SU-DHL-6 (cell line): ENCODE measurements at regions not wholly inside any gene's neighbourhood (a gene's known extent, or its start where the extent isn't known, plus 50 kb on each side); places are given as distances from the start of the nearest gene placed in this dataset.
"Not testable (repeated sequence)": the region's sequence is repeated elsewhere in the genome, so short reads cannot be mapped to it uniquely, and the experiment has no call there.

Experiments
- H2AFZ ChIP-seq: fragments of 200-600 bp; sonication (generic); 2 replicates; pipeline ENCODE4 v1.6.1; 2014; ENCODE audit warnings: low read depth, mild to moderate bottlenecking, moderate library complexity, mixed read lengths, antibody characterized with exemption, low read length; ENCODE audit not compliant: severe bottlenecking
- H3F3A ChIP-seq: fragments of 200-600 bp; shearing (Covaris generic); 2 replicates; pipeline ENCODE4 v1.6.0; 2016; ENCODE audit warnings: antibody characterized with exemption, mild to moderate bottlenecking; ENCODE audit not compliant: insufficient read depth
- H3K27ac ChIP-seq: fragments of 200-600 bp; sonication (generic); 2 replicates; pipeline ENCODE4 v1.5.1; 2016; ENCODE audit warnings: low read depth, mild to moderate bottlenecking, low read length, moderate library complexity, mixed read lengths
- H3K27me3 ChIP-seq: fragments of 200-600 bp; sonication (generic), shearing (Covaris generic); 2 replicates; pipeline ENCODE4 v1.6.0; 2014; ENCODE audit warnings: mild to moderate bottlenecking, low read length
- H3K36me3 ChIP-seq: fragments of 200-600 bp; sonication (generic); 2 replicates; pipeline ENCODE4 v1.6.1; 2014; ENCODE audit warnings: mild to moderate bottlenecking, low read length, mixed read lengths
- H3K4me2 ChIP-seq: fragments of 300-600, 200-600 bp; shearing (Covaris generic), sonication (generic); 2 replicates; pipeline ENCODE4 v1.6.0; 2014; ENCODE audit warnings: low read length, low read depth, mild to moderate bottlenecking; ENCODE audit not compliant: poor library complexity, severe bottlenecking
- H3K4me3 ChIP-seq: fragments of 200-600 bp; sonication (generic); 2 replicates; pipeline ENCODE4 v1.5.1; 2014; ENCODE audit warnings: antibody characterized with exemption, low read length, mild to moderate bottlenecking, mixed read lengths; ENCODE audit not compliant: insufficient read depth, poor library complexity, severe bottlenecking
- H3K79me2 ChIP-seq: fragments of 200-600 bp; sonication (generic); 2 replicates; pipeline ENCODE4 v1.6.1; 2014; ENCODE audit warnings: mild to moderate bottlenecking, low read length, moderate library complexity; ENCODE audit not compliant: insufficient read depth
- H3K9ac ChIP-seq: fragments of 200-600 bp; sonication (generic); 2 replicates; pipeline ENCODE4 v1.7.0; 2014; ENCODE audit warnings: mild to moderate bottlenecking, low read length
- H3K9me2 ChIP-seq: fragments of 200-600 bp; sonication (generic); replicated peaks from 2 replicates; pipeline ENCODE4 v1.6.1; 2014; ENCODE audit warnings: low read length; ENCODE audit not compliant: insufficient read depth
- H3K9me3 ChIP-seq: fragments of 200-600 bp; sonication (generic); 2 replicates; pipeline ENCODE4 v1.6.1; 2014; ENCODE audit warnings: low read length, mixed read lengths; ENCODE audit not compliant: insufficient read depth
- H4K20me1 ChIP-seq: fragments of 200-600 bp; sonication (generic); 2 replicates; pipeline ENCODE4 v1.6.1; 2014; ENCODE audit warnings: low read depth, mild to moderate bottlenecking, antibody characterized with exemption, low read length, moderate library complexity, mixed read lengths
- CTCF ChIP-seq: fragments of 200-600 bp; sonication (generic); IDR thresholded peaks from one replicate; pipeline ENCODE4 v1.5.1; 2017; ENCODE audit warnings: antibody characterized with exemption, mild to moderate bottlenecking, low read length, moderate library complexity; ENCODE audit not compliant: insufficient read depth, poor library complexity, severe bottlenecking
- EZH2phosphoT487 ChIP-seq: fragments of 200-600 bp; sonication (generic), shearing (Covaris generic); conservative IDR thresholded peaks from 2 replicates; pipeline ENCODE4 v1.6.1; 2018; ENCODE audit warnings: mild to moderate bottlenecking, antibody characterized with exemption, low read length, moderate library complexity, mixed read lengths

GRCh38 chr4:86413426-86413825 lies 53.6 kb upstream of the MAPK10 start:
- not testable (repeated sequence) for H3K4me2 ChIP-seq, H3K36me3 ChIP-seq, H3K4me3 ChIP-seq, H2AFZ ChIP-seq, H3K27me3 ChIP-seq, H3K9ac ChIP-seq, H3K9me3 ChIP-seq, H4K20me1 ChIP-seq, H3F3A ChIP-seq, H3K9me2 ChIP-seq, H3K27ac ChIP-seq, H3K79me2 ChIP-seq

- H3K9me3 ChIP-seq: no peaks in the 10 kb centered on the region
- no peak overlapping the region for H2AFZ ChIP-seq
- no peaks in the 10 kb centered on the region for H3K36me3 ChIP-seq
- H3K79me2 ChIP-seq: no peaks in the 10 kb centered on the region
- H3K4me2 ChIP-seq: no peak overlapping the region
- H3K4me3 ChIP-seq: no peak overlapping the region
- H3K27ac ChIP-seq: no peak overlapping the region
- H3F3A ChIP-seq: no peaks in the 10 kb centered on the region
- H3K9ac ChIP-seq: no peak overlapping the region
- TF ChIP-seq CTCF: no peak
- TF ChIP-seq EZH2phosphoT487: no peak
- H3K27me3 ChIP-seq: no peaks in the 10 kb centered on the region
- H4K20me1 ChIP-seq: no peaks in the 10 kb centered on the region
- H3K9me2 ChIP-seq: no peaks in the 10 kb centered on the region
These were observed 54.8 kb upstream of the MAPK10 start for GRCh38 chr4:86414686-86415085.

- Histone ChIP-seq H3K36me3 (no peaks in the 10 kb centered on the region), H3K27ac (no peak overlapping the region), H3K9ac (no peak overlapping the region), H4K20me1 (no peaks in the 10 kb centered on the region), H2AFZ (no peak overlapping the region), H3K4me2 (no peak overlapping the region), H3K27me3 (no peaks in the 10 kb centered on the region), H3K9me3 (no peaks in the 10 kb centered on the region), H3K79me2 (no peaks in the 10 kb centered on the region), H3K4me3 (no peak overlapping the region), H3F3A (no peaks in the 10 kb centered on the region), H3K9me2 (no peaks in the 10 kb centered on the region)
- TF ChIP-seq CTCF (no peak), EZH2phosphoT487 (no peak)
These were observed 56.2 kb upstream of the MAPK10 start for GRCh38 chr4:86416081-86416480.

- Histone ChIP-seq H3K9me2 (no peaks in the 10 kb centered on the region), H3K4me2 (no peak overlapping the region), H3K36me3 (no peaks in the 10 kb centered on the region), H3K4me3 (no peak overlapping the region), H3K9me3 (no peaks in the 10 kb centered on the region), H2AFZ (no peak overlapping the region), H3K27ac (no peak overlapping the region), H3K9ac (no peak overlapping the region), H3F3A (no peaks in the 10 kb centered on the region), H3K79me2 (no peaks in the 10 kb centered on the region), H4K20me1 (no peaks in the 10 kb centered on the region), H3K27me3 (no peaks in the 10 kb centered on the region)
- TF ChIP-seq CTCF (no peak), EZH2phosphoT487 (no peak)
These were observed 61.6 kb upstream of the MAPK10 start for GRCh38 chr4:86421461-86421860.
